GM18498 (cell line): ENCODE measurements at regions not wholly inside any gene's neighbourhood (a gene's known extent, or its start where the extent isn't known, plus 50 kb on each side); places are given as distances from the start of the nearest gene placed in this dataset.
"Not testable (repeated sequence)": the region's sequence is repeated elsewhere in the genome, so short reads cannot be mapped to it uniquely, and the experiment has no call there.

Experiments used
- ATAC-seq: cut with Tn5 transposase; IDR thresholded peaks from one replicate; pipeline ENCODE4 v1.9.1; 2021; ENCODE audit warnings: mild to moderate bottlenecking, moderate library complexity; ENCODE audit not compliant: unreplicated experiment

DNA sequence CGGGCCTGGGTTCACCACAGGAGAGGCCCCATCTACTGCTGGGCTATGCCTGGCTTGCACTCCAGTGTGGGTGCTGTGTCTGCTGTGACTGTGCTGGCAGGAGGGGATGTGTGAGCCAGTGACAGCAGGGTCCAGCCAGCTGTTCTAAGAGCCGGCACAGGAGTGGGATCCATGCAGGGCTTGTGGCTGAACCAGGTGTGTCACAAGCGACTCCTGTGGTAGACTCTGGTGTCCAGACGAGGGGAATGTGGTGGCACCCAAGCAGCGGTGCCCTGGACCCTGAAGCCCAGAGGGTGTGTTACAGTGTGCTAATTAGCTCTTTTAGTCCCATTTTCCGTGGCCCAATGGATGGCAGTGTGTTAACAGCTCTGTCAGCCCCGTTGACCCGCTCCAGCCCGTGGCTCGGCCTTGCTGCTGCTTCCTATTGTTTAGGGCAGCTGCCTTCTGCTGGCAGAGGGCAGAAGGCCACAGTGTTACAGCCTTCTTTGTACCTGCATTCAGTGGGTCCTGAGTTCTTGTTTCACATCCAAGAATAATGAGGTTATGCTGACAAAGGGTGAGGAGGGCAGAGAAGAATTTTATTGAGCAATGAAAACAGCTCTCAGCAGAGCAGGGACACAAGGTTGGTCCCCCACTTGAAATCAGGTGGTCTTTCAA, 78.5 kb upstream of the RNU6-1 start:
- ATAC-seq: no peak

DNA sequence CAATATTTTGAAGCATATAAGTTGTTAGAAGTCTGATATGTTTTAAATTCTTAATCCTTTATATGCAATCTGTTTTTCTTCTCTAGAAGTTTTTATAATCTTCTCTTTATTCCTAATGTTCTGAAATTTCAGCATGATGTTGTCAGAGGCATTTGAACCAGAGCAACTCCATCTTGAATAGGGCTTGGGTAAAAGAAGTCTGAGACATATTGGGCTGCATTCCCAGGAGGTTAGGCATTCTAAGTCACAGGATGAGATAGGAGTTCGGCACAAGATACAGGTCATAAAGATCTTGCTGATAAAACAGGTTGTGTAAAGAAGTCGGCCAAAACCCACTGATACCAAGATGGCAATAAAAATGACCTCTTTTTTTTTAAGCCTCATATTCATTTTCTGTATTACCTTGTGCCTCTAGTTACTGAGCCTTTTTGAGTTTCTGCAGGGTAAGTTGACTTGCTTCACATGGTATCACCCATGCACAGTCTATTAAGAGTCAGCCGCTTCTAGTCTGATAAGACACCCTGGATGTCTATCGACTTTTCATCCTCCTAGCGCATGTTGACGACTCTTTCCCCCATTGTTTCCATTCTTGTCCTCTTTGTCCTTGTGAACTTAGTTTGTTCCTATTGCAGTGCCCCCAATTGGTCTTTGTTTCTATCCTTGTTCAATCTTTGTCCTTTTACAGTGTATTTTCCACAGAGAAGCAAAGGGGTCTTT, 80.8 kb upstream of the RNU6-1 start:
- no peak for ATAC-seq

DNA sequence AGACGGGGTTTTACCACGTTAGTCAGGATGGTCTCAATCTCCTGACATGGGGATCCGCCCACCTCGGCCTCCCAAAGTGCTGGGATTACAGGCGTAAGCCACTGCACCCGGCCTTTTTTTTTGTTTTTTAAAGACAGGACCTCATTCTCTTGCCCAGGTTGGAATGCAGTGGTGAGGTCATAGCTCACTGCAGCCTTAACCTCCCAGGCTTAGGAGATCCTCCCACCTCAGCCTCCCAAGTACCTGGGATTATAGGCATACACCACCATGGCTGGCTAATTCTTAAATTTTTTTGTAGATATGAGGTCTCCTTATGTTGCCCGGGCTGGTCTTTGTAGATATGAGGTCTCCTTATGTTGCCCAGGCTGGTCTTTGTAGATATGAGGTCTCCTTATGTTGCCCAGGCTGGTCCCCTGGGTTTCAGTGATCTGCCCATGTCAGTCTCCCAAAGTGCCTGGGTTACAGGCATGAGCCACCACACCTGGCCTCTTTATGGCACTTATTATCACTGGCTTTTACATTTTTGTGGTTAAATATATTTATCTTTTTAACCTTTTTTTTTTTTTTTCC, 82.3 kb upstream of the RNU6-1 start:
- no peak for ATAC-seq

DNA sequence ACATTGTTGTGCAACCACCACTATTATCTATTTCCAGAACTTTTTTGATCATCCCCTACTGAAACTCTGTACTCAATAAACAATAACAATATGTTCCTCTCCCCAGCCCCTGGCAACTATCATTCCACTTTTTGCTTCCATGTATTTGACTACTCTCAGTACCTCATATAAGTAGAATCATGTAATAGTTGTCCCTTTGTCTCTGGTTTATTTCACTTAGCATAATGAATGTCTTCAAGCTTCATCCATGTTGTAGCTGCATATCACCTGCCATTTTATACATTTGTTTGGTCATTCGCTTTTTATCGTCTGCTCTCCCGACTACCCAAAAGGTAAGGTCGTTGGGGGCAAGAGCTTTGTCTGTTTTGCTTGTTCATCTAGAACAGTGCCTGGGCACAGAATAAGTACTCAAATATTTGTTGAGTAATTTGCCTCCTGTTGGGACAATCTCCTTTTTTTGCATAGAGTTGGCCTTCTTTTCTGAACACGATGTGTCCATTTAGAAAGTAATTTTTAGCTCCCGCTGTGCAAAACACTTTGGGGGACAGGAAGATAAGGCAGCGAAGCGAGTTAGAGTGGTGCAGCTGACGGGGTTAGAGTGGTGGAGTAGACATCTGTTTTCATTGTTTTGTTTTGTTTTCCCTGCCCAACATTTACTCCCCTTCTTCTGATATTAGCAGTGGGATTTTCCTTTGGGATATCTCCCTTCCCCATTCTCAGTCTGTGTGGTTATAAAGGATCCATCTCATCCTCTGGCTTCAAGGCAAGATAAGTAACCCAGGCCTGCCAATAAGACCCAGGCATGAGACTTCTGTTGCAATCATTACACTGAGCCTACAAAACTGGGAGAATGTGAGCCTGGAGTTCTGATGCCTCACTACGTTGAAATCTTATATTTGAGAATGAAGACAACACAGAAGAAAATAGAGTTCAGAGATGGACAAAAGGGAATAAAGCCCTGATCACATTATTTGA, 83.4 kb upstream of the RNU6-1 start:
- no peak for ATAC-seq

DNA sequence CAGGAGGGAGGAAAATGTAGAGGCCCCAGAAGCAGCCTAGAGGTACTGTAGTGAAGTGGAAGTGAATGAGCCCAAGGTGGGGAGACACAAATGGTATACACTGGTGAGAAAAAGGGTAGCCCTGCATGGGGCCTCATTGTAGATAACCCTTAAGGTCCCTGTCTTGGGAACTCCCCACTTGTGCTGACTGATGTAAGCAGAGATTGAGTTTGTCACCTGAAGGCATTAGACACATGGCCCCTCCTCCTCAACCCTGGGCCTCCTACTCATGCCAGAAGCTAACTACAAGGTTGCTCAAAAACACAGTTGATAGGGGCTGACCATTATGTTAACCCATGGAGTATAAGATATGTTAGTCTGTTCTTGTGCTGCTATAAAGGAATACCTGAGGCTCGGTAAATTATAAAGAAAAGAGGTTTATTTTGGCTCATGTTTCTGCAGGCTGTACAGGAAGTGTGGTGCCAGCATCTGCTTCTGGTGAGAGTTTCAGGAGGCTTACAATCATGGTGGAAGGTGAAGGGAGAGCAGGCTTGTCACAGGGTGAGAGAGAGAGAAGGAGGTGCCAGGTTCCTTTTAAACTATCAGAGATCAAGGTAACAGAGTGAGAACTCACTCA, 84.6 kb upstream of the RNU6-1 start:
- no peak for ATAC-seq

DNA sequence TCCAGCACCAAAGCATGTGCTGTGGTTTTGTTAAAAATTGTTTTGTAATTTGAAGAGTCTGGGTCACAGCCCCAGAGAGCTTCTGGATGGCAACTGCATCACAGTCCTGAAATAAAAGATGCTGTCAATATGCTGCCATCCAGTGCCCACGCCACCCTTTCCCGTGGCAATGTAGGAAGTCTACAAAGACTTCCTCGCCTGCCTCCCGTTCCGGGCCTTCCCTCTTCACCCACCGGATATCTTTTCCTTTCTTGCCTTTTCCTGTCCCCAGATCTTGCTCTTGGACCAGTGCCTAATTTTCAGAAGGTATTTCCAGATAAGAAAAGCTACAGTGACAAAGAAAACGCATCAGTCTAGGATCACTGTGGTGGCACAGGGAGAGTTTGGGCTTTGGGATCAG, 85.3 kb upstream of the RNU6-1 start:
- ATAC-seq: no peak

DNA sequence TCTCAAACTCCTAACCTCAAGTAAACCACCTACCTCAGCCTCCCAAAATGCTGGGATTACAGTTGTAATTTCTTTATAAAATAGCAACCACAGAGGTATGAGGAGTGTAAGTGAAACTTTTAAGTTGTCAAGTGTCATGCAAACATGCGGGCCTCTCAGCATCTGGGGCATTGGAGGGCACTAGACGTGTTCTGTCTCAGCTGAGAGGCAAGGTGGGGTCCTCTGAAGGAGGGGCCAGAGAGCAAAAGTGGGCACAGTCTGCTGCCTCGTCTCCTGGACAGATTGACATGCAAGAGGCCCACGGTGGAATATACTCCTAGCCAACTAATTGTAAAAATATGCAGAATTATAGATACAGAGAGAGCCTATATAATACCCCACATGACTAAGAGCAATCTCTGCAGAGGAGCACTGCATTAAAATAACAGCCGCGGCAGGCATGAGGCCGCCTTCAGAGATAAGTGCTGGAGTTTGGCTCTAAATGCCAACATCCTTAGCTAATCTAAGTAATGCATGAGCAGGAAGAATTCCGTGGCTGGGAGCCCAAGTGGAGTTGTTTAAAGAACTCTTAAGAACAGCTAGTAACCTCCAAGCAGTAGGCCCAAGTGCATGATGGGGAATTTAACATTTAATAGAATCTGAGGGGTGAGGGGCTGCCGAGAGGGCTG, 87.8 kb upstream of the RNU6-1 start:
- no peak for ATAC-seq

DNA sequence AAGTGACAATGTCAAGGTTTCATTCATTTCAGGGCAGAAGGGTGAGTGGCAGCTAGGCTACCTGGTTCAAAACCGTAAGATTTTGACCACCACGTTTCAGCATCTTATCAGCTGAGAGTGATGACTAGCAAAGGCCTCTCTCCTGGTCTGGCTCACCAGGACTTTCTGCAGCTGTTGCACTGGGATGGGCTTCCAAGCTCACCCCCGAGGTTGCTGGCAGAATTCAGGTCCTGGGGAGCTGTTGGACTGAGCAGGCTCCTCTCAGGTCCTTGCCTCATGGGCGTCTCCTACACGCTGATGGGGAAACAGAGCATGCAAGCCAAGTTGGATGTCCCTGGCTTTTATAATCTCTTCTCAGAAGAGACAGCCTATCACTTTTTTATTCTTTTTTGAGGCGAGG, 88.8 kb upstream of the RNU6-1 start:
- ATAC-seq: no peak

DNA sequence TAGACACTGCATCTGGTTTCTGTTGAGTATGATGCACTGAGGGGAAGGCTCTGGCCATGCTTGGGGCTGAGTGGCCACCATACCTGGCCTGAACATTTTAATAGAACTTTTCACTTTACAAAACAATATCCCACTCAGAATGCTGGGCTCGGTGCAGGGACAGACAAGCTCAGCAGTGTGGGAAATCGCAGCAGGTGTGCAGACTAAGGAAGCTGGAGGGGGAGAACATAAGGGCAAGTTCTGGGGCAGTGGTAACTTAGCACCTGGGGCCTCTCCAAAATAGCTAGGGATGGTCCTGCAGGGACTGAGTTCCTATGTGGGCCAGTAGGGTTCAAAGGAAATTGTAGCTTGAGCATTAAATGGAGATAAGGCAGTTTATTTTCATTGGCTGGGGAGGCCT, 90.9 kb upstream of the RNU6-1 start:
- ATAC-seq: no peak

DNA sequence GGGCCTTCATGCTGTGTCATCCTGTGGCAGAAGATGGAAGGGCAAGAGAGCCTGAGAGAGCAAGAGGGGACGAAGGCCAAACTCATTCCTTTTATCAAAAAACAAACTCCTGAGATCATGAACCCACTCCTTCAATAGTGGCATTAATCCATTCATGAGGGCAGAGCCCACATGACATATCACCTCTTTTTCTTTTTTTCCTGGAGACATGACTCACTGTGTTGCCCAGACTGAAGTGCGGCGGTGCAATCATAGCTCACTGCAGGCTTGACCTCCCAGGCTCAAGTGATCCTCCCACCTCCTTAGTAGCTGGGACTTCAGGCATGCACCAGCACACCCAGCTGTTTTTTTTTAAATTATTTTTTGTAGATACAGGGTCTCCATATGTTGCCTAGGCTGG, 92.0 kb upstream of the RNU6-1 start:
- ATAC-seq: no peak

DNA sequence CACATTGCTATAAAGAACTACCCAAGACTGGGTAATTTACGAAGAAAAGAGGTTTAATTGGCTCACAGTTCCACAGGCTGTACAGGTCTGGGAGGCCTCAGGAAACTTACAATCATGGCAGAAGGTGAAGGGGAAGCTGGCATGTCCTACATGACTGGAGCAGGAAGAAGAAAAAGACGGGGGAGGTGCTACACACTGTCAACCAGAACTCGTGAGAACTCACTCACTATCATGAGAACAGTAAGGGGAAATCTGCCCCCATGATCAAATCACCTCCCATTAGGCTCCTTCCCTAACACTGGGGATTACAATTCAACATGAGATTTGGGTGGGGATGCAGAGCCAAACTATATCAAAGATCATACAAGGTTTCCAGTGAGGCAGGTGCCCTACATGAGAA, 94.3 kb upstream of the RNU6-1 start:
- ATAC-seq: not testable (repeated sequence)

DNA sequence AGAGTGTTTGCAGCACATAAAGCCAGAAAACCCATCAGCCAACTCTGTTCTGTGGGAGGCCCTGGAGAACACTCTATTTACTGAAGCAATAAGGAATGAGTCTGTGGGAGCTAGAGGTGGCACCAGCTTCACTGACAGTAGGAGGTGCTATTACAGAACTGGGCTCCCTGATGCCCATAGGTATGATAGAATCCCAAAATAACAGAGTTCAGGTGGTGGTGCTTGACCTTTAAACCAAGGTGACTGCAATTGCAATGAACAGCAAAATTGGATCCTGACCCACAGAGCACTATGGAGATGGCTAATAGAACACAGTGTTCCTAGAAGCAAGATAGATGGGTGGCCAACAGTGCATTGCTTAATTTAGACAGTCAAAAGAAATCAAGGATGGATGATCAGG, 95.4 kb upstream of the RNU6-1 start:
- no peak for ATAC-seq

DNA sequence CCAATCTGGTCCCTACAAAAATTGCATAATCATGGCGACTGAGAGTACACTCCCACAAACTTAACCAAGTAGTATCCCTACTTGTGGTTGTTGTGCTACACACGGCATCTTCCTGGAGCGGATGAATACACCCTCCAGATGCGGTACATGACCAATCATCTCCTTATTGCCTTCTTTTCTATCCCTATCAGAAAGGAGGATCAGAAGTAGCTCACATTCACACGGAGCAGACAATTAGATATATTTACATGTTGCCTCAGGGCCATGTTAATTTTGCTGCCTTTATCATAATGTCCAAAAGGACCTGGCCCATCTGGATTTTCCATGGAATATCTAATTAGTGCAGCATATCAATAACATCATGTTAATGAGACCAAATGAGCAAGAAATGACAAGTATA, 96.4 kb upstream of the RNU6-1 start:
- no peak for ATAC-seq

DNA sequence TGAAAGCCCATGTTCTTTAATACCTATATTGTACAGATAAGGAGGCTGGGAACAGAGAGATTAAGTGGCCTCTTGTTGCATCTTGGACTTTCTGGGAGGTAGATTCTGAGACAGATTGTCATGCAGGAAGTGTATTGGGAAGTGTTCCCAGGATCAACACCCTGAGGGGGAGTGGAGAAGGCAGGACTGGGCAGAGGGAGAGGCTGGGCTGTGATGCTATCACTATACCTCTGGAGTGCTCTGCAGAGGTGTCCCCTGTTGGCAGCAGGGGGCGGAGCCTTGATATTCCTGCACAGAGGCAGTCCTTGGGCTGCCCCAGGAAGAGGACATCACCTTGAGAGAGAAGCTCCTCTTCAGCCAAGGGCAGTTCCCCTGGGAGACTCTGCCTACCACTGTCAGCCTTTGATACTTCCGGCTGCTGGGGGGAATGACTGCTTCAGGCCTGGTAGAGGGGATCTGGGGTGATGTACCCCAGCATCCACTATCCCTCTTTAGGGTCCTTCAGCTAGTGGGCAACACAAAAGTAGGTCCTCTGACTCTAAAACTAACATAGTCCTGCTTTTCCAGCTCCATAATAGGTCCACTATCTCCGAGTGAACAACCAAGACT, 97.4 kb upstream of the RNU6-1 start:
- ATAC-seq: no peak

DNA sequence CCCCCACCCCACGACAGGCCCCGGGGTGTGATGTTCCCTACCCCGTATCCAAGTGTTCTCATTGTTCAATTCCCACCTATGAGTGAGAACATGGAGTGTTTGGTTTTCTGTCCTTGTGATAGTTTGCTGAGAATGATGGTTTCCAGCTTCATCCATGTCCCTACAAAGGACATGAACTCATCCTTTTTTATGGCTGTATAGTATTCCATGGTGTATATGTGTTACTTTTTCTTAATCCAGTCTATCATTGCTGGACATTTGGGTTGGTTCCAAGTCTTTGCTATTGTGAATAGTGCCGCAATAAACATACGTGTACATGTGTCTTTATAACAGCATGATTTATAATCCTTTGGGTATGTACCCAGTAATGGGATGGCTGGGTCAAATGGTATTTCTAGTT, 99.3 kb upstream of the RNU6-1 start:
- ATAC-seq: not testable (repeated sequence)

DNA sequence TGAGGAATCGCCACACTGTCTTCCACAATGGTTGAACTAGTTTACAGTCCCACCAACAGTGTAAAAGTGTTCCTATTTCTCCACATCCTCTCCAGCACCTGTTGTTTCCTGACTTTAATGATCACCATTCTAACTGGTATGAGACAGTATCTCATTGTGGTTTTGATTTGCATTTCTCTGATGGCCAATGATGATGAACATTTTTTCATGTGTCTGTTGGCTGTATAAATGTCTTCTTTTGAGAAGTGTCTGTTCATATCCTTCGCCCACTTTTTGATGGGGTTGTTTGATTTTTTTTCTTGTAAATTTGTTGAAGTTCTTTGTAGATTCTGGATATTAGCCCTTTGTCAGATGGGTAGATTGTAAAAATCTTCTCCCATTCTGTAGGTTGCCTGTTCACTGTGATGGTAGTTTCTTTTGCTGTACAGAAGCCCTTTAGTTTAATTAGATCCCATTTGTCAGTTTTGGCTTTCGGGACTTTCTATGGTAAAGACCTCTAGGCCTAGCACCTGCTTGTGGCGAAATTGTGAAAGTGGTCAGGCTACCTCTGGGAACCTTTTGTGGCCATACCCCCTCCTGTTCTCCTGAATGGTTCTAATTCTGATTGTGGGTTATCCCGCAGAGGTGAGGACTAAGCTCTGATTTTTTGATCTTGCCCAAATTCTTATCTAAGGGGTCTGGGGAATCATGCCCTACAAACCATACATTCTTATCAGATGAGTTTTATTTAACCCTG, 99.9 kb upstream of the RNU6-1 start:
- ATAC-seq: not testable (repeated sequence)

DNA sequence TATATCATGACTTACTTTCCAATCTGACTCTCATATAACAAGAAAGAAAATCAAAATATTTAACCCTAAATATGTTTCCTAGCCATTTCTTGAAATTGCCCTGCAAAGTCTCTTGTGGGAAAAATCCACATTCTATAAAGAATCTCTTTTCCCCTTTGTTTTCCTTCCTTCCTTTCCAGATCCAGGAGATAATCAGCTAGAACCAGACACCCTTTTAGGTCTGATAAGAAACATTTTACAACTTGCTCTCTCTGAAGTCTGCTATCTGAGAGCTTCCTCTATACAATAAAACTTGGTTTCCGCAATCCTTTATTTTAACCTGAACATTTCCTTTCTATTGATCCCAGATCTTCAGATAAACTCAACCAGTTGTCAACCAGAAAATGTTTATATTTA, 100.5 kb upstream of the RNU6-1 start:
- ATAC-seq: no peak

DNA sequence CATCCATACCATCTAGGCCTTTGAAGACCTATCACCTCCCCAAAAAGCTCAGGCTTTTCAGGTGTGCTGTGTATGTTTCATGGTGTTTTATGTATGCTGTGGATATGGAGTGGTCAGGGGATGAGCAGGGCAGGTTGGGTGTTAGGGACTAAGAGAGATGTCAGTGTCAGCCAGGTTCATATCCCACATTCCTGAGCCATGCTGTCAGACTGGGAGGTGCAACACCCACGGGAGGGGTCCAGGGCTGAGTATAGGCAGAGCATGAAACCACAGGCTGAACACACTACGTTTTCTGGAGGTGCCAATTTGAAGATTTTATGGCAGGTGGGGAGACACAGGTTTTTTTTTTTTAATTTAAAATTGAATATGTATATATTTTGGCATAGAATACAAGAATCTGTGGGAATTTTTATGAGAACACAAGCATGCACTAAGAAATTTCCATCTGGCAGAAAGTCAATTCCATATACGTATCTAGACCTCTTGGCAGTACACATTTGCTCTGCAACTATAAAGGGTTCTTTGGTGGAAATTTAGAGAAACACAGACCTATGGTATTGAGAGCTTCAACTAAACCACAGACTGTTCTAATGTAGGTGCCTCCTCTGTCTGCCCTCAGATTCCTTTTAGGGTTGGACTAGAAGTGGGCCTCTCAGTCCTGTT, 101.9 kb upstream of the RNU6-1 start:
- ATAC-seq: no peak

DNA sequence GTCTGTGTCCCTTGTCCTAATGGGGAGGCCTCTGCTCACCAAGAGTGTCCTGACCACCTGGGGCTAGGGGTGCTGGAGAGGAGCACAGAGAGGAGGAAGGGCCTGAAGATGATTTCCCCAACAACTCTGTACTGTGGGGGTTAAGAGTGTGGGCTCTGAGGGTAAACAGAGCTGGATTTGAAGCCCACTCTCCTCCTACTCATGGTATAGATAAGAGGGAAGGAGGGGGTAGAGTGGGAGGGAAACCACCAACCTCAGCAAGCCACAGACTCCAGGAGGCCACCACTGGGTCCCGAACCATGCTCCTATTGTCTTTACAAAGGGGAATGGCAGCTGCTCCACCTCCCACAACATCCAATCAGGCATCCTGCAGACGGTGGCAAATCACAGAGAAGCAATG, 103.6 kb upstream of the RNU6-1 start:
- ATAC-seq: no peak
